CD14-positive monocyte (primary cell): ENCODE measurements at regions not wholly inside any gene's neighbourhood (a gene's known extent, or its start where the extent isn't known, plus 50 kb on each side); places are given as distances from the start of the nearest gene placed in this dataset.

Source experiments
- DNase-seq, 3 donors: peaks; one replicate each; pipeline ENCODE4 v3.0.0-alpha.2; 2011 to 2022
- H2AFZ ChIP-seq: 2 replicates; pipeline ENCODE4 v1.6.0; 2012; ENCODE audit warnings: mild to moderate bottlenecking, low read depth, low read length, inconsistent platforms; ENCODE audit not compliant: insufficient read depth, poor library complexity, severe bottlenecking
- H3K27ac ChIP-seq, 2 donors: 1 replicate in 1 of 2; 2 replicates in 1 of 2; pipeline ENCODE4 v1.5.1; 2012 to 2013; ENCODE audit warnings: low read length in 2 of 2, control low read depth in 1 of 2, inconsistent platforms in 1 of 2, low read depth in 1 of 2, mild to moderate bottlenecking in 1 of 2
- H3K27me3 ChIP-seq, 2 donors: one replicate each; pipeline versions ENCODE4 v1.6.0 to v1.6.1; 2011 to 2013; ENCODE audit warnings: low read length in 2 of 2; ENCODE audit not compliant: control insufficient read depth in 2 of 2, insufficient read depth in 2 of 2
- H3K36me3 ChIP-seq, 2 donors: replicated peaks in 1 of 2; 1 replicate in 1 of 2; 2 replicates in 1 of 2; pipeline versions ENCODE4 v1.5.1 to v1.6.1; 2012 to 2013; ENCODE audit warnings: low read length in 2 of 2, control low read depth in 1 of 2, inconsistent platforms in 1 of 2, mild to moderate bottlenecking in 1 of 2; ENCODE audit not compliant: insufficient read depth in 2 of 2, control insufficient read depth in 1 of 2
- H3K4me1 ChIP-seq, 2 donors: 1 replicate in 1 of 2; 2 replicates in 1 of 2; pipeline versions ENCODE4 v1.5.1 to v1.6.1; 2012 to 2013; ENCODE audit warnings: low read length in 2 of 2, control low read depth in 1 of 2, inconsistent platforms in 1 of 2, mild to moderate bottlenecking in 1 of 2, moderate library complexity in 1 of 2; ENCODE audit not compliant: insufficient read depth in 2 of 2, control insufficient read depth in 1 of 2
- H3K4me2 ChIP-seq: replicated peaks from 2 replicates; pipeline ENCODE3; 2012; ENCODE audit warnings: low read length, moderate library complexity, mild to moderate bottlenecking; ENCODE audit not compliant: poor library complexity, severe bottlenecking; ENCODE audit errors: extremely low read depth
- H3K4me3 ChIP-seq, 3 experiments: fragments of 200-600 bp in 1 of 3; sonication (generic) in 1 of 3; replicated peaks in 1 of 3; 1 replicate in 2 of 3; 2 replicates in 1 of 3; pipeline ENCODE4 v1.5.1; 2011 to 2013; ENCODE audit warnings: low read length in 3 of 3, mild to moderate bottlenecking in 3 of 3, control low read depth in 2 of 3, low read depth in 2 of 3, inconsistent platforms in 1 of 3, moderate library complexity in 1 of 3
- H3K79me2 ChIP-seq: 2 replicates; pipeline ENCODE4 v1.6.0; 2012; ENCODE audit warnings: mild to moderate bottlenecking, control low read depth, inconsistent platforms, low read length, moderate library complexity; ENCODE audit not compliant: insufficient read depth
- H3K9ac ChIP-seq: 2 replicates; pipeline ENCODE4 v1.6.0; 2017; ENCODE audit warnings: low read length, mild to moderate bottlenecking; ENCODE audit not compliant: insufficient read depth, poor library complexity, severe bottlenecking
- H3K9me3 ChIP-seq, 2 donors: replicated peaks in 1 of 2; 1 replicate in 1 of 2; 2 replicates in 1 of 2; pipeline versions ENCODE4 v1.5.1 to v1.6.1; 2012 to 2013; ENCODE audit warnings: low read length in 2 of 2, control low read depth in 1 of 2; ENCODE audit not compliant: control insufficient read depth in 1 of 2, insufficient read depth in 1 of 2
- H4K20me1 ChIP-seq: 2 replicates; pipeline ENCODE4 v1.6.0; 2012; ENCODE audit warnings: mild to moderate bottlenecking, low read length, control low read depth, moderate library complexity; ENCODE audit not compliant: insufficient read depth
- H3K27ac Mint-ChIP-seq, 7 donors: one replicate each; pipeline ENCODE4 v1.8.0; 2020; ENCODE audit warnings: mild to moderate bottlenecking in 7 of 7, mixed read lengths in 7 of 7, moderate library complexity in 6 of 7, inconsistent platforms in 2 of 7
- H3K27me3 Mint-ChIP-seq, 3 donors: one replicate each; pipeline ENCODE4 v1.8.0; 2021 to 2022; ENCODE audit warnings: low read depth in 3 of 3, mild to moderate bottlenecking in 3 of 3, mixed read lengths in 3 of 3, moderate library complexity in 3 of 3, inconsistent platforms in 1 of 3
- H3K36me3 Mint-ChIP-seq, 2 donors: one replicate each; pipeline ENCODE4 v1.8.0; 2020; ENCODE audit warnings: mixed read lengths in 2 of 2, inconsistent platforms in 1 of 2, mild to moderate bottlenecking in 1 of 2
- H3K4me1 Mint-ChIP-seq: one replicate; pipeline ENCODE4 v1.8.0; 2020; ENCODE audit warnings: mild to moderate bottlenecking, mixed read lengths
- H3K4me3 Mint-ChIP-seq, 2 donors: one replicate each; pipeline ENCODE4 v1.8.0; 2020; ENCODE audit warnings: mild to moderate bottlenecking in 2 of 2, mixed read lengths in 2 of 2, moderate library complexity in 1 of 2
- H3K9me3 Mint-ChIP-seq, 7 donors: one replicate each; pipeline ENCODE4 v1.8.0; 2020 to 2022; ENCODE audit warnings: mixed read lengths in 7 of 7, mild to moderate bottlenecking in 6 of 7, moderate library complexity in 6 of 7, inconsistent platforms in 2 of 7
- WGBS: methylation state at CpG from one replicate; pipeline ENCODE4 v1.1.5; 2013; ENCODE audit warnings: missing lambda C conversion rate; ENCODE audit not compliant: insufficient coverage; 5-methylcytosine and 5-hydroxymethylcytosine counted together
- intact Hi-C, 2 donors: fragments of 100-400 bp; cut with micrococcal nuclease; formaldehyde crosslinking; loops; one replicate each; pipeline versions ENCODE4 v1.15.0 to v1.15.1; 2023
- TF ChIP-seq, protein P1 (sequence below): fragments of 200-600 bp; IDR thresholded peaks from one replicate; pipeline ENCODE4 v1.8.0; 2022; ENCODE audit warnings: antibody characterized with exemption, mild to moderate bottlenecking

DNA sequence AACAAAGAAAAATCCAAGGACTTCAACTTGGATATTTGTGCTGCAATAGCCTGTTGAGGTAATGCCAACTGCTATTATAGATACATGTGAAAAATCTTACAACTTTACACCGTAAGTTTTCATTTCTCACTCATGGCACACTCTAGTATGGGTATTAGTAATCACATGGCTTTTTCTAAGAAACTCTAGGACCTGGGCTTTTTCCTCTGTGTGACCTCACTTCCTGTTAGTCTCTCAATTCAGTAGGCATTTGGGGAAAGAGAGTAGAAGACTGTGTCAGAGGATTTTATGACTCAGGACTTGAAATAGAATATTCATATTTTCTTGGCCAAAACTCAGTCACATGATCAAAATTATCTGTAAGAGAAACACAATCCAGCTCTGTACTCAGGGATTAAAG lies 1049.9 kb downstream of the REEP3 start:
- Histone ChIP-seq H3K27ac (no peak overlapping the region), H3K36me3 (no peaks in the 10 kb centered on the region), H4K20me1 (no peaks in the 10 kb centered on the region), H3K9ac (no peak overlapping the region), H3K4me3 (no peak overlapping the region), H3K27me3 (no peaks in the 10 kb centered on the region), H3K9me3 (peaks cover 16 to 23% of the 10 kb centered on the region in 2 donors), H3K79me2 (no peaks in the 10 kb centered on the region), H3K4me2 (no peak overlapping the region), H2AFZ (no peak overlapping the region), H3K4me1 (no peaks in the 10 kb centered on the region)
- intact Hi-C loops, result no loop called here
- TF ChIP-seq, protein P1, sequence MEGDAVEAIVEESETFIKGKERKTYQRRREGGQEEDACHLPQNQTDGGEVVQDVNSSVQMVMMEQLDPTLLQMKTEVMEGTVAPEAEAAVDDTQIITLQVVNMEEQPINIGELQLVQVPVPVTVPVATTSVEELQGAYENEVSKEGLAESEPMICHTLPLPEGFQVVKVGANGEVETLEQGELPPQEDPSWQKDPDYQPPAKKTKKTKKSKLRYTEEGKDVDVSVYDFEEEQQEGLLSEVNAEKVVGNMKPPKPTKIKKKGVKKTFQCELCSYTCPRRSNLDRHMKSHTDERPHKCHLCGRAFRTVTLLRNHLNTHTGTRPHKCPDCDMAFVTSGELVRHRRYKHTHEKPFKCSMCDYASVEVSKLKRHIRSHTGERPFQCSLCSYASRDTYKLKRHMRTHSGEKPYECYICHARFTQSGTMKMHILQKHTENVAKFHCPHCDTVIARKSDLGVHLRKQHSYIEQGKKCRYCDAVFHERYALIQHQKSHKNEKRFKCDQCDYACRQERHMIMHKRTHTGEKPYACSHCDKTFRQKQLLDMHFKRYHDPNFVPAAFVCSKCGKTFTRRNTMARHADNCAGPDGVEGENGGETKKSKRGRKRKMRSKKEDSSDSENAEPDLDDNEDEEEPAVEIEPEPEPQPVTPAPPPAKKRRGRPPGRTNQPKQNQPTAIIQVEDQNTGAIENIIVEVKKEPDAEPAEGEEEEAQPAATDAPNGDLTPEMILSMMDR, result no peak
- Mint-ChIP-seq H3K4me1 (peaks cover 2% of the 10 kb centered on the region), H3K9me3 (peaks cover 8 to 22% (median 14%) of the 10 kb centered on the region in 7 donors), H3K36me3 (no peaks in the 10 kb centered on the region), H3K27me3 (no peaks in the 10 kb centered on the region), H3K27ac (no peak overlapping the region), H3K4me3 (no peak overlapping the region)
- DNase-seq, result no peak
- no CpG with 5 or more reads among the region's 1 CpG for WGBS

DNA sequence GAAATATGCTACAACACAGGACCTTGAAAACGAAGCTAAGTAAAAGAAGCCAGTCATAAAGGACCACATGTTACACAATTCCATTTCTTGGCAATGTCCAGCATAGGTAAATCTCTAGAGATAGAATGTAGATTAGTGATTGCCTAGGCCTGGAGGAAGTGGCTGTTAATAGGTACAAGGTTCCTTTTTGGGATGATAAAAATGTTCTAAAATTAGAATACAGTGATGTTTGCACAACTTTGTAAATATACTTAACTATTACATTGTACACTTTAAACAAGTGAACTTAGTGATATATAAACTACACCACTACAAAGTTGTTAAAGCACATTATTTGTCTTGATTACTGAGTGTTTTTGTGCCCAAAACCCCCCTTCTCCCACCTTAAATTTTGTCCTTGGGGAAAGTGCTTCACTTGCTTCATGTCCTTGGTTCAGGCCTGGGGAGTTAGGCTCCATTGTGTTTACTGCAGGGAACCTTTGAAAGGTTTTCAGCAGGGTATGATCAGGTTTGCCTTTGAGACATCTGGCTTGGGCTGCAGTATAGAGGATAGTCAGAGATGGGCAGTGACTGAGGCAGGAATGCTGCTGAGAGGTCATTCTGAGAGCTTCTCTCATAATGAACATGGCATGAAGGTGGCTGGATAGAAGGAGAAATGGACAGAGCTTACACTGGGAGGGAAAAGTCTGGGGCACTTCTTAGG lies 1052.6 kb downstream of the REEP3 start:
- Mint-ChIP-seq H3K36me3 (no peaks in the 10 kb centered on the region), H3K27ac (no peak overlapping the region), H3K4me3 (no peak overlapping the region), H3K27me3 (no peaks in the 10 kb centered on the region), H3K4me1 (peaks cover 4% of the 10 kb centered on the region), H3K9me3 (peaks cover 0 to 22% (median 0%) of the 10 kb centered on the region in 7 donors)
- Histone ChIP-seq H3K27ac (no peak overlapping the region), H3K9me3 (peaks cover 1 to 3% of the 10 kb centered on the region in 2 donors), H4K20me1 (no peaks in the 10 kb centered on the region), H3K79me2 (no peaks in the 10 kb centered on the region), H3K9ac (no peak overlapping the region), H3K4me1 (peaks cover 0 to 5% of the 10 kb centered on the region in 2 donors), H3K27me3 (no peaks in the 10 kb centered on the region), H3K4me3 (no peak overlapping the region), H2AFZ (no peak overlapping the region), H3K4me2 (no peak overlapping the region), H3K36me3 (no peaks in the 10 kb centered on the region)
- TF ChIP-seq, protein P1, result no peak
- WGBS, result no CpG with 5 or more reads among the region's 1 CpG
- DNase-seq, result no peak
- intact Hi-C loops, result no loop called here
